DND-41 (cell line): ENCODE measurements at regions not wholly inside any gene's neighbourhood (a gene's known extent, or its start where the extent isn't known, plus 50 kb on each side); places are given as distances from the start of the nearest gene placed in this dataset.

Experiments
- EZH2 ChIP-seq: IDR thresholded peaks from 3 replicates; pipeline ENCODE4 v1.6.1; 2012; ENCODE audit warnings: borderline replicate concordance, low read depth, mild to moderate bottlenecking, moderate library complexity, low read length, inconsistent platforms; ENCODE audit not compliant: severe bottlenecking
- TF ChIP-seq, protein P1 (sequence below): IDR thresholded peaks from 2 replicates; pipeline ENCODE4 v1.5.1; 2012; ENCODE audit warnings: borderline replicate concordance, low read length, moderate library complexity, mild to moderate bottlenecking; ENCODE audit not compliant: poor library complexity, severe bottlenecking; ENCODE audit errors: extremely low read depth

DNA sequence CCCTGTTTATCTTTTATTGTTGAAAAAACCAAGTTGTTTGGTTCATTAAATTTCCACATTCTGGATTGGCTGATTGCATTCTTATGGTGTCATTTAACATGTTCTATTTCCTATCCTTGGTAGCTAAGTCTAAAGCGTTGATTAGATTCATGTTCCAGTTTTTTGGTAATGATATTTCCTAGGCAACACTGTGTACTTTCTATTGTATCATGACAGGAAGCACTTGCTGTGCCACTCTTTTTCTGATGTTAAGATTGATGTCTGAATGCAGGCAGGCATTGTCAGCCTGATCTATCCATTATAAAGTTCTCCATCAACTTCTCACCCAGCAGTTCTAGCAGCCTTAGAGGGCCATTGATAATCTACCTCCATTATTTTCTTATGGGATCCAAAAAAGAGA is 91.1 kb upstream of the ARID2 start:
- TF ChIP-seq, protein P1, sequence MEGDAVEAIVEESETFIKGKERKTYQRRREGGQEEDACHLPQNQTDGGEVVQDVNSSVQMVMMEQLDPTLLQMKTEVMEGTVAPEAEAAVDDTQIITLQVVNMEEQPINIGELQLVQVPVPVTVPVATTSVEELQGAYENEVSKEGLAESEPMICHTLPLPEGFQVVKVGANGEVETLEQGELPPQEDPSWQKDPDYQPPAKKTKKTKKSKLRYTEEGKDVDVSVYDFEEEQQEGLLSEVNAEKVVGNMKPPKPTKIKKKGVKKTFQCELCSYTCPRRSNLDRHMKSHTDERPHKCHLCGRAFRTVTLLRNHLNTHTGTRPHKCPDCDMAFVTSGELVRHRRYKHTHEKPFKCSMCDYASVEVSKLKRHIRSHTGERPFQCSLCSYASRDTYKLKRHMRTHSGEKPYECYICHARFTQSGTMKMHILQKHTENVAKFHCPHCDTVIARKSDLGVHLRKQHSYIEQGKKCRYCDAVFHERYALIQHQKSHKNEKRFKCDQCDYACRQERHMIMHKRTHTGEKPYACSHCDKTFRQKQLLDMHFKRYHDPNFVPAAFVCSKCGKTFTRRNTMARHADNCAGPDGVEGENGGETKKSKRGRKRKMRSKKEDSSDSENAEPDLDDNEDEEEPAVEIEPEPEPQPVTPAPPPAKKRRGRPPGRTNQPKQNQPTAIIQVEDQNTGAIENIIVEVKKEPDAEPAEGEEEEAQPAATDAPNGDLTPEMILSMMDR, result no peak
- no peak for TF ChIP-seq EZH2
